ENCODE measurements at regions not wholly inside any gene's neighbourhood (a gene's known extent, or its start where the extent isn't known, plus 50 kb on each side); places are given as distances from the start of the nearest gene placed in this dataset.

GRCh38 chr5:98072921-98073320 is 700.5 kb upstream of the RGMB start:
- TF ChIP-seq CTCF (IDR thresholded peaks at IDR 0.05) (no peak), EZH2 (IDR thresholded peaks at IDR 0.05; ENCODE audit: borderline replicate concordance, insufficient read depth, low read depth, low read length, poor library complexity, severe bottlenecking) (no peak)
